ENCODE measurements at regions not wholly inside any gene's neighbourhood (a gene's known extent, or its start where the extent isn't known, plus 50 kb on each side); places are given as distances from the start of the nearest gene placed in this dataset.

- TF ChIP-seq USF2 (CRISPR knock-in tag; IDR thresholded peaks at IDR 0.05), result no peak
- TF ChIP-seq E2F1 (CRISPR knock-in tag; IDR thresholded peaks at IDR 0.05), result no peak
- TF ChIP-seq USF1 (CRISPR knock-in tag; IDR thresholded peaks at IDR 0.05), result no peak
- TF ChIP-seq CTCF (IDR thresholded peaks at IDR 0.05), result no peak
- no peak for TF ChIP-seq SP1 (CRISPR knock-in tag; conservative IDR thresholded peaks at IDR 0.05)
- no peak for TF ChIP-seq IRF2 (CRISPR knock-in tag; IDR thresholded peaks at IDR 0.05; ENCODE audit: borderline replicate concordance, low read depth)
- TF ChIP-seq OVOL2 (CRISPR knock-in tag; IDR thresholded peaks at IDR 0.05; ENCODE audit: borderline replicate concordance), result no peak
- no peak for TF ChIP-seq ATF2 (CRISPR knock-in tag; IDR thresholded peaks at IDR 0.05; ENCODE audit: borderline replicate concordance, low read depth)
Measured at GRCh38 chr2:154961676-154962075, 263.2 kb downstream of the KCNJ3 start.
